Activated CD8-positive, alpha-beta memory T cell treated with anti-CD3 and anti-CD28 coated beads, Interleukin-2, amount 50 U/mL, for 1 hour (primary cell): ENCODE measurements at regions not wholly inside any gene's neighbourhood (a gene's known extent, or its start where the extent isn't known, plus 50 kb on each side); places are given as distances from the start of the nearest gene placed in this dataset.

Experiments used
- DNase-seq: peaks from one replicate; pipeline ENCODE4 v3.0.0-alpha.2; 2020; ENCODE audit errors: extremely low read depth

DNA sequence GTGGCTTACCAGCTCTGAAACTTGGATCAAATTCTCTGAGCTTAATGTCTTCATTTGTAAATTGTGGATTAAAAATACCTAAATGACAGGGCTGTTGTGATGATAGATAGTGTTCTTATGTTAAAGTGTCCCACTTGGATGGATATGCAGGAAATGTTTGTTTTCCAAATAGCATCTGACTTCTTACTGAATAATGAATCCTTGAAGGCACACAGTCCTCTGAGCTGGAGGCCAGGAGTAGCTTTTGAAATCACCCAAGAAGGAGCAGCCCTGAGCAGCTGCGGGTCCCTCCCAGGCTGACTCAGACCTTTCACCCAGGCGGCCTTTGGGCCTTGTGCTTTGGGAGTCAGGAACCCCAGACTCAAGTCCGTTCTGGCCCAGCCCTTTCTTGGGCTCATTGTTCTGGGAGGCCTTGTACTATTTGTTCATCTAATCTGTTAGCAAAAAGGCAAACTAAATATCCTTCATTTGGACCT lies 173.0 kb upstream of the GATA6 start:
- DNase-seq, result no peak

DNA sequence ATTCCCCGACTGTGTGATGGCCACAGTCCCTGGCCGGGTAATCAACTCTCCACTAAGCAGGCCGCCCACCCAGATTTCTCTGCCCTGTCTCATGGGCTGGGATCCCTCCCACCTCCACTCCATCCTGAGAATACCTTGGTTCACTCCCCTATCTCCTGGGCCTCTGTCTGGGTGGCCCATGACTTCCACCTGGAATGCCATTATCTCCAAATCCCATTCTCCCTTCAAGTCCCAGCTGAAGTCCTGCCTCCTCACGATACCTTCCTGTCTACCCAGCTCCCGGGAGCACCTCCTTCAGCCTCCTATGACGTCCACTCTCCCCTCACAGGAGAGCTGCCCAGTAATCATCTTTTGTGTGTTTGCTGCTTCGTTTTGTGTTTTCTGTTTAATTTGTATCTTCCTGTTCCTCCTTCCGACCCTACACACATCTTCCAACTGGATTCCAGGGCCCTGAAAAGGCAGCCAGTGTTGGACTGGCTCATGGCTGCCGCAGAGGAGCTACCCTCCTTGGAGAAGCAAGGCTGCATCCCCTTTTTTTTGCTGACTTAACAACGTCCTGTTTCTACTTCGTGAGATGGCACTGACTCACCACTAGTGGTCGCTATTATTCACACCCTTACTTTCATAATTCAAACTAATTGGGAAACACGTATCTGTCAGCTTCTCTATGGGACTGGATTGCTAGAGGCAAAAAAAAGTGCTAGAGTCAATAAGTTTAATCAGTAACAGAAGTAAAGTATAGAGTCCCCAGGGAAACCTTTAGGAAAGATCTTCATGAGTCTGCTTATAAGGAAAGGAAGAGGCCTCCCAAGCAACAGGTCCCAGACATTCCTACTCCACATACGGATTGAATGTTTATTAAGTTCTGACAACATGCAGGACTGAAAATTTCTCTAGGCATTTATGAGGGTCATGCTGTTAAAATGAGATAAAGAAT lies 171.9 kb upstream of the GATA6 start:
- no peak for DNase-seq

DNA sequence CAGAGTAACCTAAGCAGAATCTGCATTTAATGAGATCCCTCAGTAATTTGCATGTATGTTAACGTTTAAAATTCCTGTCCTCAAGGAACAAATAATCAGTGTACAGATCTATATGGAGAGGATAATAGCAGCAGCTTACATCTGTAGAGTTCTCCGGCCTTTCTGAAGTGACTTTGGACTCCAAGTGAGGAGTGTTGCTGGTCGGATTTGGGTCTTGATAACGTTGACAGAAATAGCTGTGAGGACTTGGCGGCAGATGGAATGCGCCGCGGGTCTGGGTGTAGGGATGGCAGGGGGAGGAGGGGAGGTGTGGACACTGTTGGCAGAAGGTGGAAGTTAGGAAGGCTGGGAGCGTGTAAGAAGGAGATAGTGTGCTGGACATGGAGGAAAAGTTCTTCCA lies 170.9 kb upstream of the GATA6 start:
- no peak for DNase-seq

DNA sequence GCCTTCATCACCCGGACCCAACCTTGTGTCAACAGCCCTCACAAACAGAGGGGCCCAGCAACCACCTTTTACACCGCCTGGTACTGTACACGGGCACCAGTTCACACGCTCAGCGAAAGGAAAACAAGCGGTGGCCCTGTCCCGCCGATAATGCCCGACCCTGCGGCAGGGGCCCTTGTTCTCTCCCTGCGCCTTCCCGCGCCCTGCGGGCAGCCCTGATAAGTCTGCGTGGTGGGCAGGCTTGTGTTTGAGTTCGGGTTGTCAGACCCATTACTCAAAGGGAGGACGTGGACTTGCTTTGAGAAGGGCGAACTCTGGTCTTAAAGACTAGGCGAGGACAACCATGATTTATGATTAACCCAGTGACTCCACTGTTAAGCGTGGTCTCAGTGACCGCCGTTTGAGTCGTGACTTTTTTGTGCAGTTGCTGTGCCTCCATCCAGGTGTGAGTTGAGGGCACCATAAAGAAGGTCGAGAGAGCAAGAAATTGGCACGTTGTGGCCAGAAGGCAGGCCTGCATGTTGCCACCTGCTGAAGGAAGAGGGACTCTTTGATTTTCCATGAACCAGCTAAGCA lies 167.4 kb upstream of the GATA6 start:
- DNase-seq, result no peak

DNA sequence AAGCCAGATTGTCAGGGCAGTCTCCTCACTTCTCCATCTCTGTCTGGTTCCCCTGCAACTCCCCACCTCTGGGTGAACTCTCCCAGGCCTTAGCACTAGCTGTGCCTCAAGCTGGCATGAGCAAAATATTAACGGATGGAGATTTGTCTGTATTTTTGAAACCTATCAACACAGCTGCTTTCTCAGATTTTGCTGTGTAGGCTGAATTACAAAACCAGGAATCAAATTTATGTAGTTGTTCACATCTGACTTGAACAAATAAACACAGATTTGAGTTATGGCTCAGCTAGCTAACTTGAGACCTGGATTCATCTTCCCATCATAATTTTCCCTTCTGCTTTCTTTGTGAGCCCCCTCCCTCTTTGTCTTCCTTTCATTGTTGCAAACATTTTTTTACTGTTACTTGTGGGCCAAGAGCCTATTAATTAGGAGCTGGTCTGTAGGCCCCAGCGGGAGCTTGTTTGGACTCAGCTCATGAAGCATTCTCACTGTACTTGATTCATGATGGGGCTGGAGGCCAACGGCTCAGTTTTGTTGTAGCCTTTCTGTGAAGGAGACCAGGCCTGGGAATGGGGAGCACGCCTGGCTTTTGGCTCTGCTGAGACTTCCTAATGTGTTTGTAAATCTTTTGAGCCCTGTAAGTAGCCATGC lies 164.1 kb upstream of the GATA6 start:
- DNase-seq, result no peak

DNA sequence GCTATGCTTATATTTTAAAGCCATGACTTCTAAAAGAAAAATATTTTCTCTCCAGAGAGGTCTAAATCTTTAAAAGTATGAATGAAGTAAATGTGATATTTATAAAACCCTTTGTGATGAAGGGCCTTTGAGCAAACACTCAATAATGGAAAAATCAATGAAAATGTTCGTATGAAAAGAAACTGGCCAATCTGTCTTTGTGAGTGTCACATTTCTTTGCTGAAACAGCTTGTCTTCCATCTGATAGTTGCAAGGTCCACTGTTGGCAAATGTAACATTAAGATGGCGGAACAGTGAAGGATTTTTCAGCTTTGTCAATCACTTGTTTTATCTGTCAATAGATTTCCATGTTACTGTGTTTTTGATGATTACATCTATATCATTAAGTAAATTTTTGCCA lies 162.9 kb upstream of the GATA6 start:
- DNase-seq, result no peak

DNA sequence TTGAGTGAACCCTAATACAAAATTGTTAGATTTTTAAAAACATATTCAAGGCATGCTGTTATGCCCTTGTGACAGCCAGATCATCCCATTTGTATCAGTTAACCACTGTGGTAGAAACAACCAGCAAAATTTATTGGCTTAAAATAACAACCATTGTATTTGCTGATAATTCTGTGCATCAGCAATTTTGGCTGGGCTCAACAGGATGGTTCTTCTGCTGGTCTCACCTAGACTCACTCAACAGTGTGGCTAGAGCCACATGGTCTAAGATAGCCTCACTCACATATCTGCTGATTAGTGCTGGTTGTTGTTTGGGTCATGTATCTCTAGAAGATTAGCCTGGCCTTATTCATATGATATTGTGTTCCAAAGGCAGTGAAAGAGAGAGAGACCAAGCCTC lies 160.1 kb upstream of the GATA6 start:
- no peak for DNase-seq

DNA sequence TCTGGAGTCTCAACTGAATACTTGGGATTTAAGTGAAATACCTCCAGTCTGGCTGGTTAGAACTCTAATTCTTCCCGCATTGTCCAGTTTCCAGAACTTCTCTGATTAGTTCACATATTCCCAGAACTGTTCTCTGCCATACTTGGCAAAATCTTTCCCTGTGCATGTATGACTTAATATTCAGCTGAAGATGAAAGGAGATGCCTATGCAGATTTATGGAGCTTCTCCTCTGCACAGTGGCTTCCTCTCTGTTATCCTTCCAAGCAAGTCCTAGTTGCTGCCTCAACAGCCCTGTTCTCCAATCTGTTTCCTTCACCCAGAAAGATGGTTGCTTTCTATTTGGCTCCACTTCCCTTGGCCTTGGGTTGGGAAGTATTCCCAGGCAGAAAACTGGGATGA lies 155.4 kb upstream of the GATA6 start:
- DNase-seq, result no peak

DNA sequence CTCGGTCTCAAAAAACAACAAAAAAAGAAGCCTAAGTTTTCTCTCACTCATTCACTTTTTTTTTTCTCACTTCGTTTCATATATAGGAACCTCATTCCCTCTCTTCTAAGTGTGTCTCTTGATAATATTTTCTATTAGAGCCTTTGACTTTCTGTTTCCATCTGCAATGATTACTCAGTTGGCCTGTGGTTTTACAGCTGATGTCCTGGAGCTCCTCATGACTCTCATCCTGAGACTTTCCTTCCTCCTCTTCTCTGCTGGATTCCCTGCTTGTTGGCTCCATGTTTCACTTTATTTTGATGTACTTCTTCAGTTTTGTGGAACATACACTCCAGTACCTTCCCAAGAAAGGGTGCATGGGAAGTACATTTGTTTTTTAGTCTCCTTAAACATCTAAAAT lies 154.2 kb upstream of the GATA6 start:
- DNase-seq, result no peak

DNA sequence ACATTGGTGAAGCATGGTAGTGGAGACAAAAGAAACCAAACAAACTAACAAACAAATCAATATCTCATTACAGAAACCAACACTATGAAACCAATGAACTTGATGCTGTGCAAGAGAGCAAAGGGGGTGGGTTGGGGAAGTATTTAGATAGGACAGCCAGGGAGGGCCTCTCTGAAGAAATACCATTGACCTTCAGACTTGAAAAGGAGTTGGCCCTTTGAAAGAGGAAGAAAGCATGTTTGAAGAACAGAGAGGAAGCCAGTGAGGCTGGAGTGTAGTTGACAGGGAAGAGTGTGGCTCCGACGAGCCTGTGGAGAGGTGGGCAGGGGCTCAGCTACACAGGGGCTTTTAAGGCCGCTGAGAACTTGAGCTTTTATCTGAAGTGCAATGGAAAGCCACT lies 151.0 kb upstream of the GATA6 start:
- no peak for DNase-seq

DNA sequence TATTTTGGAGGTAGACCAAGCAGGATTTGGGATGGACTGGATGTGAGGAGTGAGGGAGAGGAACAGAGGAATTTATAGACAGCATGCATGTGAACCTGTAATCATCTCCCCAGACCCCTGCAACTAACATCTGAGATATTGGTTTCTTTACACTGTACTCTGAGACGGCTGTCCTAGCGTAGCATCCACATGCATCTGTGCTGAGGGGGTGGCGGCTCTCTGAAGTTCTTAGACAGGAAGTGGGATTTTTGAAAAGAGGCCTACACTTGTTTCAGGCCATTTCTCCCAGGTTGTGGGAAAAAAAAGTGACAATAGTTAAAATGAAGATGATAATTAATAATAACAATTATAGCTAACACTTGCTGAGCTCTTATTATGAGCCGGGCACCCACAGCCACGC lies 150.2 kb upstream of the GATA6 start:
- no peak for DNase-seq

DNA sequence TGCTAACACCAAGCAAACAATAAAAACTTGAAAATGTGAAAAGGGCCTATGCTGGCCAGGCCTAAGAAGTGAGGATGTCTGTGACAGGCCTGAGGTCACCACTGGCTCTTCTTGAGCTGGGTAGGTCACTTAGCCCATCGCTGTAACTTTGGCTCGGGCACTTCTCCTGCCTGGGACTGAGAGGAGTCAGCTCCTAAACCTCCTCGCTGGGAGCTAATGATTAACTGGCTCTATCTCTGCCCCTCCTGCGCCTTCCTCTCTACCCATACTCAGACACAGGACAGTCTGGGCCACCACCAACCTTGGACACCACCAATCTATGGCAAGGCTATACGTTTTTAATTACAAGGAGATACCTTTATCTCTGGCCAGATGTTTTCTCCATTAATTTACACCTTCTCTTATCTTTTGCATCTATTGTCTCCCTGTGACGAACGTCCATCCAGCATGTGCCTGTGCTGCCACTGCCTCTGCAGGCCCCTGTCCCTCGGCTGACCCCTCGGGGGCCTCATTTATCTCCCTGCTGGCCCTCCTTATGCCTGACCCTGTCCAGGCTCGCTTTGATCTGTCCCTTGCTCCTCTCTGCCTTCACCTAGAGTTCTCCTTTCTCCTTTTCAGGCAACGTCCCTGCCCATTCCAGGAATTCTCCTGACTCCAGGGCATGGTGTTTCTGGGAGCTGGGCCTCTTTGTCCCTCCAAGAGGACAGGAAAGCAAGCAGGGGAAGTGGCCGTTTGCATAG lies 149.1 kb upstream of the GATA6 start:
- no peak for DNase-seq

DNA sequence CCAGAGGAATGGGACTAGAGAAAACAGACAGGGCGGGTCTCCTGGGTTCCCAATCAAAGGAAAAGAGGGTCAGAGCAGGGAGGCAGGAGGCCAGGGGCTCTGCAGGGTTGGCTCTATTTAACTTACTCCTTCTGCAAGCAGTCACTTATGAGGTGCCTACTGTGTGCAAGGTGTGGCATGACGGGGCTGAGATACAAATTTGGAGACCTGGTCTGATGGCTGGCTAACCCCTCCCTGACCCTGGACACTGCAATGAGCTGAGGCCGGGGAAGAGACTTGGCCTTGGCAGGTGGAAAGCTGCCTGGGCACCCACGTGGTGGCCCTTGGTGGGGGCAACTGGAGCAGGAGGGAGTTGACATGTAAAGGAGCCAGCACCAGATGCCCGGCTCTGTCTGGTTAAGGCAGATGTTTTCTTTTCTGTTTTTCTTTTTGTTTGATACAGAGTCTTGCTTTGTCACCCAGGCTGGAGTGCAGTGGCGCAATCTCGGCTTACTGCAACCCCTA lies 148.5 kb upstream of the GATA6 start:
- DNase-seq, result no peak

DNA sequence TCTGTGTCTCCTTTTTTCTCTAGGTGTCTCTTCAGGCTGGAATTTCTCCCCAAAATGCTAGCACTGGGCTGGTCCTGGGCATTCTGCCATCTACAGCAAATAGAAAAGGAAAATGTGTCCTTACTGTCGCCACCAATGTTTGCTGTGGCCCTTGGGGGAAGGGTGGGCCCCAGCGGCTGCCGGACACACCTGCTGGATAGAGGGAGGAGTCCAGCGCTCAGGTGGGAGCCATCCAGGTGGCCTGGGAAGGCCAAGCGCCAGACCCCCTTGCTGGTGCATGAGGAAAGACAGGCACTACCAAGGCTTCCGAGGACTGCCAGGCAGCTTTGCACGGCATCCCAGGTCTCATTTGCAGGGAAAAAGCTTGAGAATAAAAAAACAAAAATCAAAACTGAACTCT lies 147.7 kb upstream of the GATA6 start:
- DNase-seq, result no peak

DNA sequence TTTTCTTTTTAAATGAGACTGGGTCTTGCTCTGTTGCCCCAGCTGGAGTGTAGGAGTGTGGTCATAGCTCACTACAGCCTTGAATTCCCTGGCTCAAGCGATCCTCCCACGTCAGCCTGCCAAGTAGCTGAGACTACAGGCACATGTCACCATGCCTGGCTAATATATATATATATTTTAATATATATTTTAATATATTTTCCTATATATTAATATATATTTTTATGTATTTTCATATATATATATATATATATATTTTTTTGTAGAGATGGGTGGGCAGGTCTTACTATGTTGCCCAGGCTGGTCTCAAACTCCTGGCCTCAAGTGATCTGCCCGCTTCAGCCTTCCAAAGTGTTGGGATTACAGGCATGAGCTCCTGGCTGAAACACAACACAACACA lies 144.5 kb upstream of the GATA6 start:
- DNase-seq, result no peak

DNA sequence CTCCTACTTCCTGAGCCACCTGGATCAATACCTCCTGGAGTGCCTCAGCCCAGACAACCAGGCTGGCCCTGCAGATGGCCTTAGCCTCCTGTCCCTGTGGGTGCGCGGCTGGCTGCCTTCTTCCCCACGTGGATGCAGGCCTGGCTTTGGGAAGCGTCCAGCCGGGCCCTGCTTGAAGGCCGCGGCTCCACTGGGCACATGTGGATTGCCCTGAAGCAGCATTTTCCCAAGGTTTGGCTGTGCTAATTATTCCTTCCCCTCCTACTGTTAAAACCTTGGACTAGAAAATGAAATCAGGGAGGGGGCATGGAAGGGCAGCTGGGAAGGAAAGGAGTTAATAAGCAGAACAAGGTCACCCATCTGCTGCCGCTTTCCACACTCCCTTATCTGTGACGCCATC lies 143.0 kb upstream of the GATA6 start:
- DNase-seq, result no peak

DNA sequence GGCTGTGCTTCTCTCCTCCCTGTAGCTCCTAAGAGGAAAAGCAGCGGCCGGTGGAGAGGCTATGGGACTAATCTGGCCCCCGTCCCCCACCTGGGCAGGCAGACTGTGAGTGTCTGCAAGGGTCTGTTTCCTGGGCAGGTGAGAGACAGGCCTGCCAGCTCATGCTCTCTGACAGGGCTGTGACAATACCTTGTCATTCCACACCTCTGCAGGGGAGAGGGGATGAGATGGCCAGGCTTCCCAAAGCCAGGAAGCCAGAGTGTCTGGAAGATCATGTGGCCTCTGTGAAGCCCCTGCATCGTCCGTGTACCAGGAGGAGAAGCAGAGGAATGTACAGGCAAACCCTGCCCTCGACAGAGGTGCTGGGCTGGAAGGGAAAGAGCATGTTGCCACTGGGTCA lies 142.5 kb upstream of the GATA6 start:
- DNase-seq, result no peak

DNA sequence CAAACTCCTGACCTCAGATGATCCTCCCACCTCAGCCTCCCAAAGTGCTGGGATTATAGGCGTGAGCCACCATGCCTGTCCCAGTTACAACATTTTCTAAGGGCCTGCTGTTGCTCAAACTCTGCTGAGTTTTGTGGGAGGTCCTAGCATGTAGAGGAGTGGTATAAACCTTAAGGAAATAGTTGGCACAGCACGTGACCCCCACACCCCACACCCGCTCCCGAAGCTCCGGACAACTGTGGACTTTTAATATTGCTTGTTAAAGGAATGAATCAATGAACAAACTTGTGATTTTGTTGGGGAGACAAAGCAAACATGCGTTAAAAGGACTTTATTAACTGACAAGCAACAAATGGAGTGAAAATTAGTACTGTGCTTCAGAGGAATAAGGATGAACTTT lies 137.8 kb upstream of the GATA6 start:
- DNase-seq, result no peak

DNA sequence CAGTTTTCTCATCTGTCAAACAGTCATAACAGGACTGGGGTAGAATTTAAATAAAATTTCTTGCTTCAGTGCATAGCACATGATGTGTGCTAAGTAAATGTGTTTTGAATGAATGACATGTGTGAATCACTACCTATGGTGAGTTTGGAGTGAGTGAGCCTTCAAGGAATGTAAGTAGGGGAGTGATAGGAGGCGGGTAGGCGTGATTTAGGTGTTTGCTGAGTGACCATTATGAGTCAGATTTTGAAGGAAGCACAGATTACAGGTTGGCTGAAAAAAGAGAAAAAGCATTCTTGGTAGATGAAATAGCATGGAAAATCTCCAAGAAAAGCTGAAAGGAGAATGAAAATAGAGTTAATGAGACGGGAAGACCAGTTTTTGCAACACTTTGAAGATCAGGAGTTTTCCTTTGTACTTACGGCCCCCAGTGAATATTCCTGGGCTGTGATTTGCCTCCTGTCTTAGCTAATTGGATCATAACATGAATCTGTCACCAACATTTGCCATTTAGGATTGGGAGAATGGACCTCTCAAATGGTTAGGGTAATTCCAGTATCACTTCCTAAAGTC lies 136.9 kb upstream of the GATA6 start:
- DNase-seq, result no peak

DNA sequence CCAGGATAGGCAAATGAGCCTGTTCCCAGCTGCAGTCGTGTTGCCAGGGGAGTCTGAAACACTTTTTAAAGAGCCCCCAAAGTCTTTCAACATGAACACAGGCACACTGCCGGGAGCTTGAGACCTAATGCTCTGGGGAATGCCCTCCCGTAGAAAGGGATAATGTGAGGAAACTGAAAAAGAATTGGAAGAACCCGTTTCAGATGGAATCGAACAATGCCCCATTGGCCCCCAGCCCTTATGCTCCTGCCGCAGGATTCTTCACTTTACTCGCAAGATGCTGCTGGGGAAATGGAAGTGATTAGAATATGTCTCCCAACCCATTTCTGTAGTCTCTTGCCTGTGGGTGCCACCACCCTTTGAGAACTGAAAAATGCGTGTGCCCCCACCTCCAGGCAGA lies 136.3 kb upstream of the GATA6 start:
- no peak for DNase-seq

DNA sequence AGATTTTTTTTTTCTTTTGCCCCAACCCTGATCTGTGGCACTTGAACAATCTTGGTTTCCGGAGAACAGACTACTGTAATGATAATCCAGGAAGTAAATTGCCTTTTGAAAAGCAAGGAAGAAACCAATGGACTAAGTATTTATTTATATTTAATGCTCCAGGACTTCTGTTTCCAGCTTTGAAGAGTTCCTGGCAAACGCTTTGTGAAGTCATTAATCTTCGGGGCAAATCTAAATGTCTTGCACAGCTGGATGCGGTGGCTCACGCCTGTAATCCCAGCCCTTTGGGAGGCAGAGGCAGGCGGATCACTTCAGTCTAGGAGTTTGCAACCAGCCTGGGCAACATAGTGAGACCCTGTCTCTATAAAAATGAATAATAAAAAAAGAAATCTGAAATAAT lies 135.1 kb upstream of the GATA6 start:
- DNase-seq, result no peak

DNA sequence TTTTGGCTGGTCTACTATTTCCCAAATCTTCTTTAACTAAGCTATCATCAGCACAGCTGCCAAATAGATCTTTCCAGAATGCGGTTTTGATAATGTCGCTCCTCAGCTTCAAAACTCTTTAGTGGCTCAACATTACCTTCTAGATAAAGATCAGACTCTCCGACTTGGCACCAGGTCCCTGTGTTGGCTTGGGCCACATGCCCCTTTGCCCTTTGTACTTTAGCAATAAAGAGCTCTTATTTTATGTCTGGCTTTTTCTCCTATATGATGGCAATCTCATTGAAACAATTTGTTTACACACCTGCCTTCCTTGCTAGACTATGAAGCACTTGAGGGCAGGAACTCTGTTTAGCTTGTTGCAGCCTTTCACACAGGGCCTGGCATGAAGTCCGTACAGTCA lies 128.9 kb upstream of the GATA6 start:
- no peak for DNase-seq
